ENCODE measurements at regions not wholly inside any gene's neighbourhood (a gene's known extent, or its start where the extent isn't known, plus 50 kb on each side); places are given as distances from the start of the nearest gene placed in this dataset.

GRCh38 chr7:41822259-41822817 lies 119.4 kb upstream of the INHBA start:
- TF ChIP-seq CTCF (IDR thresholded peaks at IDR 0.05; ENCODE audit: borderline replicate concordance, insufficient read depth, low read depth, low read length) = no peak
- H3K4me3 ChIP-seq (ENCODE audit: low read depth, low read length) = no peak overlapping the region

GRCh38 chr7:41821521-41822213 lies 118.8 kb upstream of the INHBA start:
- no peak overlapping the region for H3K4me3 ChIP-seq (ENCODE audit: low read depth, low read length)
- TF ChIP-seq CTCF (IDR thresholded peaks at IDR 0.05; ENCODE audit: borderline replicate concordance, insufficient read depth, low read depth, low read length) = no peak

GRCh38 chr7:41820111-41820671 lies 117.3 kb upstream of the INHBA start:
- H3K4me3 ChIP-seq (ENCODE audit: low read depth, low read length) = no peak overlapping the region
- no peak for TF ChIP-seq CTCF (IDR thresholded peaks at IDR 0.05; ENCODE audit: borderline replicate concordance, insufficient read depth, low read depth, low read length)

GRCh38 chr7:41819645-41820044 lies 116.8 kb upstream of the INHBA start:
- TF ChIP-seq CTCF (IDR thresholded peaks at IDR 0.05; ENCODE audit: borderline replicate concordance, insufficient read depth, low read depth, low read length) = no peak
- H3K4me3 ChIP-seq (ENCODE audit: low read depth, low read length) = no peak overlapping the region

- no peak overlapping the region for H3K4me3 ChIP-seq (ENCODE audit: low read depth, low read length)
- no peak for TF ChIP-seq CTCF (IDR thresholded peaks at IDR 0.05; ENCODE audit: borderline replicate concordance, insufficient read depth, low read depth, low read length)
These were observed 116.0 kb upstream of the INHBA start for GRCh38 chr7:41818765-41819398.

GRCh38 chr7:41817386-41817785 lies 114.5 kb upstream of the INHBA start:
- no peak overlapping the region for H3K4me3 ChIP-seq (ENCODE audit: low read depth, low read length)
- no peak for TF ChIP-seq CTCF (IDR thresholded peaks at IDR 0.05; ENCODE audit: borderline replicate concordance, insufficient read depth, low read depth, low read length)

All from GM12875 (cell line).